CMK (cell line): ENCODE measurements at regions not wholly inside any gene's neighbourhood (a gene's known extent, or its start where the extent isn't known, plus 50 kb on each side); places are given as distances from the start of the nearest gene placed in this dataset.
A peak's percentile ranks its signal among the peaks of the same experiment; 100 is the strongest.
"Not testable (repeated sequence)": the region's sequence is repeated elsewhere in the genome, so short reads cannot be mapped to it uniquely, and the experiment has no call there.

Experiments used
- DNase-seq: peaks from one replicate; pipeline ENCODE4 v3.0.0-alpha.2; 2010; ENCODE audit warnings: low read depth

- no peak for DNase-seq
These were observed 80.8 kb downstream of the C21orf91 start for GRCh38 chr21:17738176-17738953.

- DNase-seq = no peak
These were observed 83.1 kb downstream of the C21orf91 start for GRCh38 chr21:17736072-17736471.

DNA sequence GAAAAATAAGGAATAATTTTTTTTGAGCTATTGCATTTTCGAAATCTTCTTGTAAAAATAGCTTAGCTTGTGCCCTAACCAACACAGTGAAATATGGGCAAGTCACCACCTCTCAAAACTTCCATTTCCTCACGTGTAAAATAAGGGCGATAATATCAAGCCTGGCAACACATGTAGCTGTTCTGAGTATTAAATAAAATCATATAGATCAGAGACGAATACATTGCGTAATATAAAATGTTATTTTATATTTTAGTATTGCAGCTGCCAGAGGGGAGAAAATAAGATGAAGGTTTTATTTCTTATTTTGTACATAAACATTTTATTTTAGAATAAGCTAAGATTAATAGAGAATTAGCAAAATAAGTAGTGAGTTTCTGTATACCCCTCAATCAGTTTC is 85.9 kb downstream of the C21orf91 start:
- DNase-seq = no peak

DNA sequence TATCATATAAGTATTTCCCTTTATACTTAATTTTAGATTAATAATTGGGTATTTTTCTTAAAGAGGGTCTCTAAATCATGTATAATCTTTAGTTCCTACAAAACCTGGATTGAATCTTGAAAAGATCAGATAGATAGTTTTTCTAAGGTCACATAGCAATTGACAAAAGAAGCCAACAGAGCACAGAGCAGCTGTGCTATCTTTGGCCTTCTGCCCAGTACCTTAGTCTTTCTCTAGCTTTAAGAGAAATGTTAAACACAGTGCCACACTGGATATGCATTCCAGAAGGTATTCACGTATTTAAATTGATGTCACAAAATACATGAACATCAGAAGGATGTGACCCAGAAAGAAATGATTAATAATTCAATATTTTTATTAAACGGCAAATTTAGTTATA is 86.8 kb downstream of the C21orf91 start:
- DNase-seq = no peak

DNA sequence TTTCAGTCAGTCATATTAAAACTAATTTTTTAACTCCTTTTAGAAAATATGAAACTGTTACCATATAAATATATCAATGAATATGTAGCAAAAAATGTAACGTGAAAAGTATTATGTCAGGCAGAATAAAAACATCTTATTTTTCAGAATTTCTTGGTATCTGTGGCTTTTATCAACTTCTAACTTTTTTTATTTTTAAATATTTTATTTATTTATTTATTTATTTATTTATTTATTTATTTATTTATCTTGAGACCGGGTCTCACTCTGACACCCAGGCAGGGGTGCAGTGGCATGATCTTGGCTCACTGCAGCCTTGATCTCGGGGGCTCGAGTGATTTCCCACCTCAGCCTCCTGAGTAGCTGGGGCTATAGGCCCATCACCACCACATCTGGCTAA is 87.6 kb downstream of the C21orf91 start:
- DNase-seq = no peak

DNA sequence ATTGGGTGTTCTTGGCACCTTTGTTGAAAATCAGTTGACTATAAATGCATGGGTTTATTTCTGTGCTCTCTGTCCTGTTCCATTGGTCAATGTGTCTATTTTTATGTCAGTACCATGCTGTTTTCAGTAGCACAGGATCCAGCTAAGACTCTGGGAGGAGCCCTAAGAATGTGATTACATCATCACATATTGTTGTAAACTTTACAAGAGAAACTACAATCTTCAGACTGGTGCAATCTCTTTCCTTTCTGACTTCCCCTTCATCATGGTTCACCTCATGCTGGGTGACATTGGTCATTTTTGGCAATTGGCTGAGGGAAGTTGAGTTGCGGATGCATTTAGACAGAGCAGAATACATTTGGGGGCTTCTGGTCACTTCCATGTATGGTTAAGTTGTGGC is 88.4 kb downstream of the C21orf91 start:
- DNase-seq = no peak

GRCh38 chr21:17729455-17729854 is 89.7 kb downstream of the C21orf91 start:
- no peak for DNase-seq

DNA sequence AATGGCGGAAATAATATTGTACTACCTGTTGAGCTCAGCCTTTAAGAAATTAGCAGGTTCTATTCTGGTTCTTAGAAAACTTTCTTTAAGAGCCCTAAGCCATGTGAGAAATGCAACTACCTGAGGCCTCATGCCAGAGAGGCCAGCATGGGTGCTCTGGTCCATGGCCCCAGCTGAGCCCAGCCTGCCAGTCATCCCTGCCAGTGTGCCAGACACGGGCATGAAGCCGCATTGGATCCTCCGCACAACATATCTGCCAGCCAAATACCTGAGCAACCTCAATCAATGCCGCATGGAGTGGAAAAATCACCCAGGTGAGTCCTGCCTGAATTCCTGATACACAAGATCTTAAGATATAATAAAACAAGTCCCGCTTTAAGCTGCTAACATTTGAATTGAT is 91.8 kb downstream of the C21orf91 start:
- no peak for DNase-seq

DNA sequence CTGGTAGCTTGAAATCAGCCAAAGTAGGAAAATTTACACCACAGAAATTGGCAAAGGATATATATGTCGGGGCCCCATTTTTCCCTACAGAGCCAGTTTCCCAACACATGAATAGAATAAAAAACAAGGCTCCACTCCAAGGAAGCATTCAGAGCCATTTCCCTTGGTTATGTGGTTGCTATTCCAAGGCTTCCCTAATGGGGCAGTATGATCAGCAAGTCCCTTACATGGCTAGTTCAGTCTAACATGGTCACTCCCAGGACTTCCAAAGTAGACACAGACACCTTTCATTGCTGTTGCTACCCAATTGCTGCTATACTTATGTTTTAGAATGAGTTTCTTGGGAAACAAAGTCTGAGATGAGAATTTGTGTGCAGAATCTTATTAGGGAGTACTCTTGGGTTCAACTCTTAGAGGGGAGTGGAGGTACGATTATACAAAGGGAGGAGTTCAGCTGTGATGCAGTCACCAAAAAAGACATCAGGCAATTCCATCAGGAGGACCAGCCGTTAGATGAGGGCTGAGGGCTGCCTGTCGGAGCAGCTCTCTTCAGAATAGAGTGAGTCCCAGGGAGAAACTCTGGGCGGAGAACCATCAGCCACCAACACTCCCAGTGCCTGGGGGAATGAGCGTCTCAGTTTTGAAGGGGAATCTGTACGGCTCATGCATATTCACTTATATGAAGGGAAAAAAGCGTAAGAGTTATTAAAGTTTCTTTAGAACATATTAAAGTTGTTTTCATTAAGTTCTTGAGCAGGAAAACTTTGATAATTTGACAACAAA is 92.9 kb downstream of the C21orf91 start:
- no peak for DNase-seq

DNA sequence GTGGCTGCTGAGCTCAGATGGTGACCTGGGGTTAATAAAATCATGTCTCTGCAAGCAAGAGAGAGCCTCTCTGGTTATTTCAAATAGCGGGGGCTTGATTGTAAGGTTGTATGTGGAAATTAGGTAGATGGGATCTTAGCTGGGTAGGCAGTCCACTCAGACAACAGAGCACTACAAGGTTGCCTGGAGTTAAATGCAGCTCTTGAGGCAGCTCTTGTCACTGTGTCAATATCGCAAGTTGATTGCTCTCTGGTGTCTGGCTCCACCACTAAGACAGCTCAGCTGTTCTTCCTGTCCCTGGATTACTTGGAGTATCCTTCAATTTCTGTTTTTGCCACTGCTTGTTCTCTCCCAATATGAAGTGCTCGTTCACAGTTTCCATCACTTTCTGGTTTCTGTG is 93.8 kb downstream of the C21orf91 start:
- DNase-seq = no peak

DNA sequence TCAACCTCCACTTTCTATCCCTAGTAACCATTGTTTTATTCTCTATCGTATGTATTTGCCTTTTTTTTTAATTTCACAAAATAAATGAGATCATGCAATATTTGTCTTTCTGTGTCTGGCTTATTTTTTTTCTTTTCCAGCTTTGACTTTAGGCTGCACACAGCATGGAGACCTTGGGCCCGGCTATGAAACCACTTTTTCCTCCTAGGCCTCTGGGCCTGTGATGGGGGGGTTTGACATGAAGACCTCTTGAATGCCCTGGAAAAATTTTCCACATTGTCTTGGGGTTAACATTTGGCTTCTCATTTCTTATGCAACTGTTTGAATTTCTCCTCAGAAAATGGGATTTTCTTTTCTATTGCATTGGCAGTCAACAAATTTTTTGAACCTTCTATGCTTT is 100.2 kb upstream of the BTG3 start:
- no peak for DNase-seq

DNA sequence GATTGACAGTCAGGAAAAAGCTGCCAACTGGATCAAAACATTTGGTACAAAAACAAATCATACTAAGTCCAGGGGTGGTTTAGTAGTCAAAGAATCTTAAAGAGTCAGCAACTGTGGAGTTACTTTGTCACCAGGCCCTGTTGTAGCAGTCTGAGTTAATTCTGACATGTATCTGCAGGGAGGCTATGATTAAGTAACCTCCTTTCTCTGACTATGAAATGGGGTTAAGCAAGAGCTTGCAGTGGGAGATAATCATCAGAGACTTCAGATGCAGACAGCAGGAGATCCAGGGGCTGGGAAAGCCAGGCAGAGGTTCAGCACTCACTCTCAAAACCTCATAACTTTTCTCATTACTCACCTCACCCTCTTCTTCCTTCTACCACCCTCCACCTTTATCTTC is 99.2 kb upstream of the BTG3 start:
- no peak for DNase-seq

GRCh38 chr21:17709266-17709611 is 96.5 kb upstream of the BTG3 start:
- no peak for DNase-seq

- no peak for DNase-seq
These were observed 96.0 kb upstream of the BTG3 start for GRCh38 chr21:17708522-17709265.

DNA sequence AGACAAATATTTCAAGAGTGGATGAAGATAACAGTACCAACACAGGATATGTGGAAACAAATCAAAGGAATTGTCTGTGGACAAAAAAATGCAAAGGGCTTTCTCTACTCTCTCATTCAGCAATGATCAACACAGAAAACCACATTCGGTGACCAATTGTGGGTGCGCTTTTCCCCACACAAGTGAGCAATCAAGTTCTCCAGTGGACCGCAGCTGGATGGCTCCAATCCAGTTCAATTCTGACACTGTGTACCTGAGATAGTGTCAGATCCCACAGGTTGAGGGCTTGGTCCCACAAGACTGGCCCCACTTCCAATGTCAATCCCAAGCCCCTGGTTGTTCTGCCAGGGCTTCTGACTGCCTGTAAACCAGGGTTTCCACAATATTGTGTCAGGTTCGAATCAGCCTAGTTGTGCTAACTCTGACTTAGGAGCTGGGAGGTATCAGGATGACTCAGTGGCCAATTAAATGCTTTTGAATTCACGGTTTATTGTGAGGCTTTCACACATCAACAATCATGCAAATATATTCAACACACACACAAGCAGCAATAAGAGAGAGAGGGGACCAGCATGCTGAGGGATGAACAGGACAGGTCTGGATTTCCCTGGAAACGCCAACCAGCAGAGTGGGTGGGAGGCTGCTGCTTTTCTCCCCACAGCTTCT is 87.0 kb upstream of the BTG3 start:
- no peak for DNase-seq

- peak; percentile 55 for DNase-seq
These were observed 84.8 kb upstream of the BTG3 start for GRCh38 chr21:17697473-17697872.

GRCh38 chr21:17694416-17694815 is 81.7 kb upstream of the BTG3 start:
- not testable (repeated sequence) for DNase-seq

DNA sequence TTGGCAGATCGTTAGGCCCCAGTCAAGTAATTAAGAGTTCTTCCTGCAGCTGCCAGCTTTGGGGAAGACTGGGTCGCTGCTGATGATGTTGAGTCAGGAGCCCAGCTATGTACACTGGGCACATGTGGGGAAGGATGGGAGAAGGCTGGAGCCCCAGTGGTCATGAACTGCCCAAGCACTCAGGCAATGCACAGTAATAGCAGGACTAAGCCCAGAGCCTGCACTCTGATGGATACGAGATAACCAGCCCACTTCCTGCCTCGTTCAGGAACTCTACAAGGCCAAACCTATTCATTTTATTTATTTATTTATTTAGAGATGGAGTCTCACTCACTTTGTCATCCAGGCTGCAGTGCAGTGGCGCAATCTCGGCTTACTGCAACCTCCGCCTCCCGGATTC is 81.1 kb upstream of the BTG3 start:
- peak; percentile 74 for DNase-seq

GRCh38 chr21:17690078-17690494 is 77.4 kb upstream of the BTG3 start:
- DNase-seq = no peak

DNA sequence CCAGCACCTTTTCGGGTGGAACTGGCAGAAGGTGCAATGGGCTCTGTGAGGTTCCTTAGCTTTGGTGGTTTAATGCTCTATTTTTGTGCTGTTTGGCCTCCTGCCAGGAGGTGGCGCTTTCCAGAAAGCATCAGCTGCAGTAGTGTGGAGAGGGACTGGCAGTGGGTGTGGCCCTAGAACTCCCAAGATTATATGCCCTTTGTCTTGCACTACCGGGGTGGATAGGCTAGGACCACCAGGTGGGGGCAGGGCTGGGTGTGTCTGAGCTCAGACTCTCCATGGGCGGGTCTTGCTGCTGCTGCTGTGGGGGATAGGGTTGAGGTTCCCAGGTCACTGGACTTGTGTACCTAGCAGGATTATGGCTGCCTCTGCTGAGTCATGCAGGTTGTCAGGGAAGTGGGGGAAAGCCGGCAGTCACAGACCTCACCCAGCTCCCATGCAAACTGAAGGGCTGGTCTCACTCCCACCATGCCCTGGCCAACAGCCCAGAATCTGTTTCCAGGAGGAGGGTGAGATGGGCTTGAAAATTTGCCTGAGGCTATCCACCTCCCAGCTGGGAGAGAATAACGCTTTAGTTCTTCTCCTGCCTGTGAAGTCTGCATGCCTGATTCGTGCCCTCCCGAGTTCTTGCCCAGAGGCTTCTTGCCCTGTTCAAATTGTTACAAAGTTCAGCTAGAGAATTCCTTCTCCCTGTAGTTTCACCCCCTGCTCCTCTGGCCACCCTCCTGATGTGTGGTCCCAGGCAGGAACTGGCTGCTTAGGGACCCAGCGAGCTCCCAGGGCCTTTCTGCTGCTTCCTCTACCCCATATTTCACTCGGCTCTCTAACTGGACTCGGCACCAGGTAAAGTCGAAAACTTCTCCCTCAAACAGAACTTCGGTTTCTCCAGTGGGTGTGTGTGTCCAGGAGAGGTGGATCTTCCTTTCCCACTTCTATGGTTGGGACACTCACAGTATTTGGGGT is 76.5 kb upstream of the BTG3 start:
- DNase-seq = peak; percentile 37

- no peak for DNase-seq
These were observed 70.2 kb upstream of the BTG3 start for GRCh38 chr21:17682924-17683323.
